Epithelial cell of esophagus (primary cell): ENCODE measurements at regions not wholly inside any gene's neighbourhood (a gene's known extent, or its start where the extent isn't known, plus 50 kb on each side); places are given as distances from the start of the nearest gene placed in this dataset.

ENCODE experiments used
- DNase-seq: peaks from one replicate; pipeline ENCODE4 v3.0.0; 2010; ENCODE audit warnings: low read depth
- H3K4me3 ChIP-seq: 2 replicates; pipeline ENCODE4 v1.5.1; 2011; ENCODE audit warnings: mild to moderate bottlenecking, low read length, control low read depth
- CTCF ChIP-seq: IDR thresholded peaks from 2 replicates; pipeline ENCODE4 v1.5.1; 2011; ENCODE audit warnings: low read depth, mild to moderate bottlenecking, low read length, control low read depth, inconsistent platforms; ENCODE audit not compliant: insufficient read depth; ENCODE audit errors: missing control alignments

- TF ChIP-seq CTCF = no peak
- H3K4me3 ChIP-seq = no peak overlapping the region
- no peak for DNase-seq
Measured at GRCh38 chr15:39159833-39160232, 421.0 kb upstream of the THBS1 start.

- no peak overlapping the region for H3K4me3 ChIP-seq
- DNase-seq = no peak
- no peak for TF ChIP-seq CTCF
Measured at GRCh38 chr15:39161096-39161495, 419.8 kb upstream of the THBS1 start.

GRCh38 chr15:39165020-39165706 lies 415.7 kb upstream of the THBS1 start:
- no peak for DNase-seq
- no peak overlapping the region for H3K4me3 ChIP-seq
- TF ChIP-seq CTCF = no peak

GRCh38 chr15:39167164-39168058 lies 413.5 kb upstream of the THBS1 start:
- no peak for TF ChIP-seq CTCF
- DNase-seq = no peak
- no peak overlapping the region for H3K4me3 ChIP-seq

- TF ChIP-seq CTCF = peak; percentile 60
- DNase-seq = peak; percentile 98
- no peak overlapping the region for H3K4me3 ChIP-seq
Measured at GRCh38 chr15:39171944-39172368, 408.9 kb upstream of the THBS1 start.

GRCh38 chr15:39172380-39173281 lies 408.2 kb upstream of the THBS1 start:
- DNase-seq = peak; percentile 85
- no peak for TF ChIP-seq CTCF
- H3K4me3 ChIP-seq = no peak overlapping the region
